HG02981 (cell line): ENCODE measurements at regions not wholly inside any gene's neighbourhood (a gene's known extent, or its start where the extent isn't known, plus 50 kb on each side); places are given as distances from the start of the nearest gene placed in this dataset.
"Not testable (repeated sequence)": the region's sequence is repeated elsewhere in the genome, so short reads cannot be mapped to it uniquely, and the experiment has no call there.

ENCODE experiments used
- ATAC-seq: cut with Tn5 transposase; IDR thresholded peaks from one replicate; pipeline ENCODE4 v1.9.1; 2021; ENCODE audit warnings: mild to moderate bottlenecking, moderate library complexity; ENCODE audit not compliant: unreplicated experiment

DNA sequence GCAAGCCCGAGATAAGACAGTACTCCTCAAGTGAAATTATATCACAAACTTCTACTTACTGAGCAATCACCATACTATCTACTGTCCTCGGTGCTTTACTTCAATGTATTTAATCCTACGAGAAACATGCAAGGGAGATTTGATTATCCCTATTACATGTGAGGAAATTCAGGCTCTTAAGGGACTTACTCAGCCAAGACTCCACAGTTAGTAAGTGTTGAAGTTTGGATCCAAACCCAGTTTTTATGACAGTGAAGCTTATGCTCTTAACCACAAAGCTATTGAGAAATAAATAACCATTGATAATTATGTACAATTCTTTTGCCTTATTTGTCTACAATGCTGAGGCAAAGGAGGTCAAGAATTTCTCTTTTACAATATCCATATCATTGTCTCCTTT is 672.9 kb upstream of the ACVR2A start:
- no peak for ATAC-seq

DNA sequence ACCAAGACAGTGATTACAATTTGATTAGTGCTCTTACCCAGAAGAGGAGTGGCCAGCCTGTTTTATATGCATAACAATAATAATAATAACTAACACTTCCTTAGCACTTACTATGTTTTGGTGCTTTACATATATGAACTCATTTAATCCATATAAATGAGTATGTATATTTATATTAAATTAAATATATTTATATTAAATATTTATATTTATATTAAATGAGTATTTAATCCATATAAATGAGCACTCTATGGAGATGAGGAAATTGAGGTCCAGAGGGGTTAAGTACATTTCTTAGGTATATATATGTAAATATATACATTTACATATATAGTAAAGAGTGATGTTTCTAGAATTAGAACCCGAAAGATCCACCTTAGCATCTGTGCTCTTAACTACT is 673.9 kb upstream of the ACVR2A start:
- ATAC-seq: no peak

DNA sequence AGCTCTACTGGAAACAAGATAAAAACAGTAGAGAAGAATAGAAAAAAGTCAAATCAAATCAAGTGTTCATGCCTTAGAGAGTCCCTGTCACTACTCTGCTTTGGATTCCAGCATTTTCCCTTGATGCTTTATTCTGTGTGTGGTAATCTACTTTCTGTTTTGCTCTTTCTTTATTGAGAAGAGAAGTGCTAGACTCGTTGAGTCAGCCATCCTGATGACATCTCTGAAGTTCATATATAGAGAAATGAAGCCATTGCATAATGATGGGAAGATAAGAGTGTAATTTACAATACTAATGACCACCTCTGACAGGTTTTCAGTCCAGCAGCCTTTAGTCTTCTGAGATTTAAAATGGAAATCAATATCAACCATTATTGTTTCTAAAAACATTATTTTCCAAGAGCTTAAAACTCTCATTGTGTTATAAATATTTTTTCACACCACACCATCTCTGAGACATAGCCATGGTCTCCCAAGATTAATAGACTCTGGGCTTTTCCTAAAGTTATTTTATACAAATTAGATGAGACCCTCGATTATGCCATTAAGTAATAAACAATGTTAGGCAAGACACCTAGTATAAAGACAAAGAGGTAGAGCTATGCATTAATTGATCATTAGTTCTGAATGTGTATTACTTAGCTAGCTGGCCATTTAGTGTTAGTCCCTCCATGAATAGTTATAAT is 679.0 kb upstream of the ACVR2A start:
- no peak for ATAC-seq

DNA sequence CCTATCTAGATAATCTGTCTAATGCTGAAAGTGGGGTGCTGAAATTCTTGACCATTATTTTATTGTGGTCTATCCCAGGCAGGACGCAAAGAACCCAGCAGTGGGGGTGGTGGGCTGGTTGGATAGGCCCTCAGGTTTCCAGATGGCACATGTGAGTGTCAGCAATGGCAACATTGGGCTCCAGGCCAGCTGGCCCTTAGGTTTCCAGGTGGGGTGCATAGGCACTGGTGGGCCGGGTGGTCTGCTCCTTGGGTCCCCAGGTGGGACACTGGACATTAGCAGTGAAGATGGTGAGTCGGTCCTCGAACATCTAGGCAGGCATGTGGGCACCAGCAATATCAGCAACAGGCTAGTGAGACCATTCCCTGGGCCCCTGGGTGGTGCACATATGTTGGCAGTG is 680.3 kb upstream of the ACVR2A start:
- ATAC-seq: no peak

DNA sequence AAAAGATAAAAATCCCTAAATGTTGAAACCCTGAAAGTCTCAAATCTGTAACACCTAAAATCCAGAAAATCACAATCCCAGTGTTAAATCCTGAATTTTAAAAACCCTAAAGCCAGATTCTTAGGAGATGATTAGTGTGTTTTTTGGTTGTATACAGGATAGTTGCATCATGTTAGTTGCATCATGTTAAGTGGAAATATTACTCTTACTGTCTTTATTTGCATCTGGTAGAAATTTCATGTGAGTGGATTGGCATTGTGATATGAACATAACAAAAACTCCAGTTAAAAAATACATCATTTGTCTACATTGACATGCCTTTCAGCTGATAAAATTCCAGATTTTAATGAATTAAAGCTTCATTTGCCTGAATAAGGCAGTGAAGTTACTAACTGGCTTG is 683.1 kb upstream of the ACVR2A start:
- ATAC-seq: no peak

DNA sequence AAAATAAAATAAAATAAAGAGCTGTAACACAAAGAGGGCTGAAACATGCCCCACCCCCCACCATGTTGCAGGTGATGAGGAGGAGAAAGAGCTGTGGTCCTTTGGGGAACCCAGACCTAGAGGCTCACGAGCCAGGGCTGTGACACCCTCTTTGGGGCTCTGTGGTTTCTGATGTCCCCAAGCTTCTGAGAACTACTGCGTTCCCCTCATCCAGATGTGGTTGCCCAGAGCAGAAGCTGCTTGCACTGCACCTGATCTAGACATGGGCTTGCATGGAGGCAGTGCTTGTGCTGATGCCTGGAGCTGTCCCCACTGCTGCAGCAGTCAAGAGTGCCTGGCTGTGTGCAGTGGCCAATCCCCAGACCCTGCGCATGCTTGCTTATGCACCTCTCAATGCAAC is 687.9 kb upstream of the ACVR2A start:
- ATAC-seq: no peak

DNA sequence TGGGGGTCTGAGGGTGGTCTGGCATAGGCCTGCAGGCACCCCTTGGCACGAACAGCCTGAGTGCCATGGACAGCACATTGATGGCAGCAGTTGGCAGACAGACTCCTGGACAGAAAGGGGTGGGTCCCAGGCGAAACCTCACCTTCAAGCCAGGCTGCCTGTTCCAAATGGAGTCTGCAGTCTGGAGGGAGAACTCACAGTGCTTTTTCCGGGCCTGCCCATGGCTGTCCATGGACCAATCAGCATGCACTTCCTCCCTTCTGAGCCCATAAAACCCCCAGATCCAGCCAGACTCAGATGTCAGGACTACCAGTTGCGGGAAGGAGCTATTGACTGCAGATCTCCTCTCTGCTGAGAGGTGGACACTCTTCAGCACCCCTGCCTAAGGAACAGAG is 694.6 kb upstream of the ACVR2A start:
- ATAC-seq: no peak

DNA sequence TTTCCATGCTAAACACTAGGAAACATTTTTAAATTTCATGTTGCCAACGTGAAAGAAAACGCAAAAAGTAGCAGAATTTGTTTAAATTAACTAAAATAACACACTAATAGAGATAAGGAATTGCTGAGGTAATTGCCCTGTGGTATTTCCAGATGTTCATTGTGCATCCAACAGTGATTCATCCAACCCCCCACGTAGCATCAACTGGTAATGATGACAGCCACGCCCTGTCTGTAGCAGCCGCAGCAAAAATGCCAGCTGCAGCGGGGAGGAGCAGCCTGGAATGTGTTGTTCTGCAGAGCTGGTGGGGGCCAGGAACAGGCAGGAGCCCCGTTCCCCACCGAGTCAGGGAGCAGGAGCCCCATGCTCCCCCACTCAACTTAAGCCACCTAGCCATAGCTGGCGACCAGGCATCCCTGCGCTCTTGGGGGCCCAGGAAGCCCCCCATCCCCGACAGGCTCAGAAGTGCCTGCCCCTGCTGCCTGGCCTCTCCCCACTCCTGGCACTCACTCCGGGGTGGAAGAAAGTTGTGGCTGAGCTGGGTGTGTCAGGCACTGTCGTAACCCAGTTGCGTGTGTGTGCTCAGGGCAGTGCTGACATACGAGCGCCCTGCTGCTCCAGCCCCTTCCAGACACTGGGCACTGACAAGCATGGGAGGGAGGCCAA is 695.1 kb upstream of the ACVR2A start:
- ATAC-seq: no peak

DNA sequence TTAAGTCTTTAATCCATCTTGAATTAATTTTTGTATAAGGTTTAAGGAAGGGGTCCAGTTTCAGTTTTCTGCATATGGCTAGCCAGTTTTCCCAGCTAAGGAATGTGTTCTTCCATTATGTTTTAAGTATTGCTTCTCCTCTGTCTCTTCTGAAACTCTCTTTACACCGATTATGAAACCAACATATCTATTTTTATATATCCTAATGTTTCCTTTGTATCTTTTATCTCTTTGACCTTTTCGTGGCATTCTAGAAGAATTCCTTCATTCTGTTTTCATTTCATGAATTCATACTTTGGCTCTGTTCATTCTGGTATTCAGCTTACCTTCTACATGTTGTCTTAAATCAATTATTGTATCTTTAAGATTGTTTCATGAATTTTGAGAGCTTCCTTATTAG is 697.0 kb upstream of the ACVR2A start:
- no peak for ATAC-seq

DNA sequence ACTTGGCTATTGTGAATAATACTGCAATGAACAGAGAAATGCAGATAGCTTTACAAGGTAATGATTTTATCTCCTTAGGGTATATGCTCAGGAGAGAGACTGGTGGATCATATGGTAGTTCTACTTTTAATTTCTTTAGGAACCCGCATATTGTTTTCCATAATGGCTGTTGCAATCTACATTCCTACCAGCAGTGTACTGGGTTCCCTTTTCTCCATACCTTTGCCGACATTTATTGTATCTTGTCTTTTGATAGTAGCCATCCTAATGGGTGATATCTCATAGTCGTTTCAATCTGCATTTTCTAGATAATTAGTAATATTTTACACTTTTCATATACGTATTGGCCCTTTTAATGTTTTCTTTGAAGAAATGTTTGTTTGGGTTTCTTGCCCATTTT is 702.9 kb upstream of the ACVR2A start:
- no peak for ATAC-seq

DNA sequence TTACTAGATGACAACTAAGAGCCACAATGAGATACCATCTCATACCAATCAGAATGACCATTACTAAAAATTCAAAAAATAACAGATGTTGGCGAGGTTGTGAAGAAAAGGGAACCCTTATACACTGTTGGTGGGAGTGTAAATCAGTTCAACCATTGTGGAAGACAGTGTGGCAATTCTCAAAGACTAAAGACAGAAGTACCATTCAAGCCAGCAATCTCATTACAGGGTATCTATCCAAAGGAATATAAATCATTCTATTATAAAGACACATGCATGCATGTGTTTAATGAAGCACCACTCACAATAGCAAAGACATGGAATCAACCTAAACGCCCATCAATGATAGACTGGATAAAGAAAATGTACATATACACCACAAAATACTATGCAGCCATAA is 705.1 kb upstream of the ACVR2A start:
- not testable (repeated sequence) for ATAC-seq

DNA sequence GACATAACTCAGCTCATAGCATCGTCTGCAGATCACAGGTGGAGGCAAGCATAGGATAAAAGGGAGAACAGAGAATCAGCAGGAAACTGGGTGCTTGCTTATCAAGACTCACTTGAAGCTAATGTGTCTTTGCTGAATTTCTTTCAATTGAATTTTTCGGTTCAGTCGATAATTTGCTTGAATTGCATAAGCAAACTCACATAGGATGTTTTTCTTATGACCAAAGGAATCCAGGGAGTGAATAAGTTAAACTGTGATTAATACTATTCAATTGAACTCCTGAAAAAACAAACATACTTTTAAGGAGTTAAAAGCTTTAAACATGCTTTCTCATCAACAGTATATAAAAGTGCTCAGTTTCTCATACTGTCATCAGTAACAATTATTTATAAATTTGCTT is 707.1 kb upstream of the ACVR2A start:
- ATAC-seq: no peak

DNA sequence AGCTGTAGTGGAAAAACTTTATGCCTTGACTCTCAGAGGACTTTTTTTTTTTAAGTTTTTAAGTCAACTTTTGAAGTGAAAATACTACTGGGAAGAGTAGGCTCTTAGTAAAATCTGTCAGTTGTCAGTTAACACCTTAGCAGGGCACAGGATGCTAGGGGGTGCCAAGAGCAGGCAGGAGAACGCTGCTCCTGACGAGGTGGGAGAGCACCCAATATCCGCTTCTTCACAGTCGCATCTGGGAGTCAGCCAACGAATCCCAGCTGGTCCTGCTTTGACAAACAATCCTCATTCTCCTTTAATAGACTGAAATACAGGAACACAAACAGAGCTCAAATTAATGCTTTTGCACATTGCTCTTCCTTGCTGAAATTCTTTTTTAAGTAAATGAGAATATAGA is 709.5 kb upstream of the ACVR2A start:
- no peak for ATAC-seq

DNA sequence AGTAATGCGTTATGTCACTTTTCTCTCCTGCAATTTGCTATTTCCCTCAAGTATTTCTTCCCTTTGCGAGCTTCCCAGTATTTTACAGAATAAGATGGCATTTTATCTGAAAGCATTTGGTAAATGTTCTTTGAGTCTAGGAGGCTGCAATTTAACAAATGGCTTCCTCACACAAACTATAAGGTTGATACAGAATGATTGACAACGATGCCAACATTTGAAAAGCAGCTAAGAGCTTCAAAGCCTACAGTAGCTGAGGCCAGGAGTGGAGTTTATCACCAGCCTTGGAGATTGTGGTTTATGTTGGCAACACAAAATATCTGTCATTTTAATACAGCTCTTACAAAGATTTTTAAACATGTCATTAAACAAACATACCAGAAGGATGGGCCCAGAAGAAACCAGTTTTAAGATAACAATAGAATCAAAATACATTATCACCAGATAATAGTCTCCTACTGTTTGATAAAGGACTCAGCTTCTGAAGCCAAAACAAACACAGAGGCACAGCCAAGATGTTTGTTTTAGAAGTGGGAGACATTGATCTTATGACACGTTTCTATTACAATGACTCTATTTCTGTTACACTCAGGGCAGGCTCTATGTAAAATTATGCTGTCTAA is 711.4 kb upstream of the ACVR2A start:
- ATAC-seq: no peak

DNA sequence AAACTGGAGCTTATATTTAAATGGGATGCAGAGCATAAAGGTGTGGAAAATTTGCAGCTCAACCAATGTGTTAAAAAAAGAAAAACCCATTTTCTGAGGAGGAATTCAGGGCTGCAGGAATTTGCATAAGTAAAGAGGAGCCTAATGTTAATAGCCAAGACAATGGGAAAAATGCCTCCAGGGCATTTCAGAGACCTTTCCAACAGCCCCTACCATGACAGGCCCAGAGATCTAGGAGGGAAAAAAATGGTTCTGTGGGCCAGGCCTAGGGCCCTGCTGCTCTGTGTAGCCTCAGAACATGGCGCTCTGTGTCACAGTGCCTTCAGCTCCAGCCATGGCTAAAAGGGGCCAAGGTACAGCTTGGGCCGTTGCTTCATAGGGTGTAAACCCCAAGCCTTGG is 719.7 kb upstream of the ACVR2A start:
- ATAC-seq: no peak

DNA sequence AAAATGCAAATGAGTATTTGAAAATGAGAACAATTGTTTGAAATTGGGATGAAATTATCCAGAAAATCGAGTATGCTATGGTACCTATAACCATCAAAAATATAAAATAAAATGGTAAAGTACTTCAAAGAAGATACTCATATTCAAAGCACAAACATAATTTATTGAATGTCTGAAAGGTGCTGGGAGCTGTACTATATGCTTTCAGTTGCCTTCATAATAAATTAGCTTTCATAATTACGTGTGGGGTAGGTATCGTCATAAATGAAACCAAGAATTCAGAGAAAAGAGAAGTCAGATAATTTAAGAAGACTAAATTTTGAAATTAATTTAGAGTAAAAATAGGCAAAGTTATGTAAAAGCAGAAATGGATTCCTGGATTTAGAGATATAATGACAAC is 721.9 kb upstream of the ACVR2A start:
- no peak for ATAC-seq

DNA sequence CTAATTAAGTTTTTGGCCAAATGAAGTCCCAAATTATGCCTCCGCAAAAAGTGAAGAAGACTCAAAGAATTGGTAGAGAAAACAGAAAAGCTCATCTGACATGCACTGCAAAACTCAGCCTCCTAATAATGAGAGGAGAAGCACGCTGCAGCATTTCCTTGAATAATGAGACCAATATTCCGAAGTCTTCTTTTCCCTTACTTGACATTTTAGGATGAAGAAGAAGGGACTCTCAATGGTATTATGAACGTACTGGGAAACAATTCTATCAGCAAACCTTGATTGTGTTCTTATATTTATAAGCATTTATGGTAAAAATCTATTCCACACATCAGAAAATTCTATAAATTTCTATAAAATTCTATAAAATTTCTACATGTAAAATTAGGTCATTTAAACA is 733.9 kb upstream of the ACVR2A start:
- ATAC-seq: no peak

DNA sequence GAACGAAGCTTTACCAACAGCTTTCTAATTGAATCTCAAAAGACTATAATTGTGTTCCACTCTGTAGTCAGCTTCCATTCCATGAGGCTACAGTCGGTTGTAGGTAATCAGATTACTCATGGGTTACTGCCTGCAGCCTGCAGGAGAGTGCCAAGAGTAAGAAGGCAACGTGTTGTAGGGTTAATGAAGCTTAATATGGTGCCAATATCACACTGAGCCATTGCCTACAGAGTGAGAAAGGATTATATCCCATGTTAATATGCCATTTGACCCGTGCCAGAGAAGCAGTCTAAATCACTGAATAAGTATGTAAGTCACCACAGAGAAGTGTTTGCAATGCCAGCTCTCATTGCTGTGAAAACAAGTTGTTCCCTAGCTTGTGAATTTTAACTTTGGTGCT is 734.5 kb upstream of the ACVR2A start:
- no peak for ATAC-seq

DNA sequence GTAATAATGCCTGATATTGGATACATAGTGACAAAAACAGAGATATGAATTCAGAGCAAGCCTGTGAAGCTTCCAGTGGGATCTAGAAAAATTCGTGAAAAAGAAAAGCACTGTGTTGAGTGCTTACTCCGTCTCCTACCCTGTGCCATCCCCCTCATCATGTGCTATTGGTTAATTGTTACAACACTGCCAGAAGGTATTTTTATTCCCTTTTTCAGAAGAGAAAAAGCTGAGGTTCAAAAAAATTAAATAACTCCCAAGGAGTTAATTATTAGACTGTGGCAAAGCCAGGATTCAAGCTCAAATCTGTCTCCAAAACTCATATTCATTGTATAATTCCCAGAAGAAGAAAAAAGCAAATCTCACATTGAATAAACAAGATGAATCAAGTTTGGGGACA is 735.5 kb upstream of the ACVR2A start:
- ATAC-seq: no peak

DNA sequence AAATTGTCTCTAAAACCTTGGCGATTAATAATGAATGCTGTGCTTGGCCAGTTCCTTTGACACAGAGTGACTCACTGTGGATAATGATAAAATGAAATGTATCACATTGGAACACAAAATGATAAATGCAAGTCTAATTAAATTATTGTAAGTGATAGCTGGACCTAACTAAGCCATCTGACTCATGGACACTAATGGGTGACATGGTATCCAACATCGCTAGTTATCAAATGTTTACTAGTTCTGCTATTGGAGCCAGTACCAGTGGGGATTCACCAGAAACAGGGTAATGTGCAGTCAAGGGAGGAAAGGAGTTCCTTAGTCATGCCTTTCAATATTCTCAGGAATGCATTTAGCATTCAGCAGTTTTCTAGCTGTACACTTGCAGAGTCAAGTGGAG is 736.3 kb upstream of the ACVR2A start:
- ATAC-seq: no peak

DNA sequence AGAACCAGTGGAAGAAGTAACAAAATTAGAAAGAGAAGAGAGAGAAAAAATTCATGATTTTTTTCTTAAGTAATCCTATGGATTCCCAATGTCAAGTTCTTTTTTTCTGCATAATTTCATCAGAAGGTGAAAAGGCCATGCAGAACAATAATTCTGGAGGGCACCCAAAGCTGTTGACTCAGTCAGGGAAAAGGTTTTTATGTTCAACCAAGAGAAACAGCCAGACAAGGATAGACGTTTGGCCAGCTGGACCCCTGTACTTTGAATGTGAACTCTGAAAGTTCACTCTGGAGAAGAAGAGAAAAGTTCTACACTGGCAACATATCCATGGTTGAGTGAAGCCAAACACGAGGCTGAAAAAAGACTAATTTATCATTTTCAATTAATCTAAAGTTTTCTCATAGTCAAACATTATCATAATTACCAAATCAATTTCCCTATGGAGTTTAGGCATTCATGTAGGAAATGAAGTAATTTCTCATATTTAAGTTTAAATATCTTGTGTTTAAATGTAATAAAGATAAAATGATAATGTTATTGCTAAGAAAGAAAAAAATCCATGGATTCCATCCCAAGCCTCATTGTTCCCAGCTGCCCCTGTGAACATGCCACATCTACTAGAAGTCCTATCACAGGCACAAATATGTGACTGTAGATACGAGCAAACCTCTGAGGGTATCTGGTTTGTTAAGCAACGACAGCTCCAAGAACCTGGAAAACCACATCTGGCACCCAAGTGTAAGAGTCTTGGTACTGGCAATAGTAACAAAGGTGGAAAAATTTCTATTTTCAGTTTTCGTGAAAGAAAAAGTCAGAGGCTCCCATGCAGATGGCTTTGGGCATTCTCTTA is 742.7 kb upstream of the ACVR2A start:
- no peak for ATAC-seq
